HEK293 (cell line): ENCODE measurements at regions not wholly inside any gene's neighbourhood (a gene's known extent, or its start where the extent isn't known, plus 50 kb on each side); places are given as distances from the start of the nearest gene placed in this dataset.

Experiments used
- KLF9 ChIP-seq: fragments of 450-650 bp; formaldehyde crosslinking; IDR thresholded peaks from 2 replicates; pipeline ENCODE4 v1.5.1; 2016; ENCODE audit warnings: missing biosample characterization, missing genetic modification characterization, low read depth
- SCRT1 ChIP-seq: fragments of 450-650 bp; formaldehyde crosslinking; IDR thresholded peaks from 2 replicates; pipeline ENCODE4 v1.5.1; 2016; ENCODE audit warnings: missing biosample characterization, missing genetic modification characterization, borderline replicate concordance
- ZBTB21 ChIP-seq: fragments of 450-650 bp; formaldehyde crosslinking; IDR thresholded peaks from 2 replicates; pipeline ENCODE4 v1.5.1; 2017; ENCODE audit warnings: missing biosample characterization, missing genetic modification characterization
- ZNF16 ChIP-seq: fragments of 450-650 bp; formaldehyde crosslinking; IDR thresholded peaks from 2 replicates; pipeline ENCODE4 v1.5.1; 2016; ENCODE audit warnings: low read depth, missing biosample characterization, missing genetic modification characterization
- ZNF175 ChIP-seq: fragments of 450-650 bp; formaldehyde crosslinking; IDR thresholded peaks from 2 replicates; pipeline ENCODE4 v1.5.1; 2016; ENCODE audit warnings: missing biosample characterization, missing genetic modification characterization
- ZNF239 ChIP-seq: fragments of 450-650 bp; formaldehyde crosslinking; IDR thresholded peaks from 2 replicates; pipeline ENCODE4 v1.5.1; 2016; ENCODE audit warnings: missing biosample characterization, missing genetic modification characterization
- ZNF248 ChIP-seq: fragments of 450-650 bp; formaldehyde crosslinking; IDR thresholded peaks from 2 replicates; pipeline ENCODE4 v1.5.1; 2017; ENCODE audit warnings: missing biosample characterization, missing genetic modification characterization
- ZNF274 ChIP-seq, 2 experiments: fragments of 200-500 bp in 1 of 2; fragments of 450-650 bp in 1 of 2; sonication (Bioruptor generic) in 1 of 2; formaldehyde crosslinking in 1 of 2; IDR thresholded peaks; 2 replicates each; pipeline versions ENCODE4 v1.5.1 to v1.6.1; 2014 to 2016; ENCODE audit warnings: borderline replicate concordance in 1 of 2, inconsistent platforms in 1 of 2, low read length in 1 of 2, missing biosample characterization in 1 of 2, missing genetic modification characterization in 1 of 2
- ZNF280C ChIP-seq: fragments of 450-650 bp; formaldehyde crosslinking; IDR thresholded peaks from 2 replicates; pipeline ENCODE4 v1.5.1; 2016; ENCODE audit warnings: missing biosample characterization, missing genetic modification characterization
- ZNF473 ChIP-seq: fragments of 450-650 bp; formaldehyde crosslinking; IDR thresholded peaks from 2 replicates; pipeline ENCODE4 v1.5.1; 2017; ENCODE audit warnings: missing biosample characterization, missing genetic modification characterization
- ZNF544 ChIP-seq: fragments of 450-650 bp; formaldehyde crosslinking; IDR thresholded peaks from 2 replicates; pipeline ENCODE4 v1.5.0; 2017; ENCODE audit warnings: missing biosample characterization, missing genetic modification characterization
- ZNF571 ChIP-seq: fragments of 450-650 bp; formaldehyde crosslinking; IDR thresholded peaks from 2 replicates; pipeline ENCODE4 v1.5.0; 2017; ENCODE audit warnings: missing biosample characterization, missing genetic modification characterization
- ZNF658 ChIP-seq: fragments of 450-650 bp; formaldehyde crosslinking; IDR thresholded peaks from 2 replicates; pipeline ENCODE4; 2016; ENCODE audit warnings: missing biosample characterization, missing genetic modification characterization
- ZNF677 ChIP-seq: fragments of 450-650 bp; IDR thresholded peaks from 2 replicates; pipeline ENCODE4 v1.5.0; 2018; ENCODE audit warnings: missing biosample characterization, mild to moderate bottlenecking, missing genetic modification characterization, moderate library complexity
- ZNF704 ChIP-seq: fragments of 450-650 bp; formaldehyde crosslinking; IDR thresholded peaks from 2 replicates; pipeline ENCODE4 v1.5.1; 2016; ENCODE audit warnings: missing biosample characterization, missing genetic modification characterization
- ZNF707 ChIP-seq: fragments of 450-650 bp; formaldehyde crosslinking; IDR thresholded peaks from 2 replicates; pipeline ENCODE4 v1.5.1; 2016; ENCODE audit warnings: missing biosample characterization, missing genetic modification characterization
- ZNF768 ChIP-seq: fragments of 450-650 bp; formaldehyde crosslinking; IDR thresholded peaks from 2 replicates; pipeline ENCODE4 v1.5.1; 2018; ENCODE audit warnings: missing biosample characterization, mild to moderate bottlenecking, missing genetic modification characterization
- ZNF776 ChIP-seq: fragments of 450-650 bp; formaldehyde crosslinking; IDR thresholded peaks from 2 replicates; pipeline ENCODE4 v1.5.0; 2017; ENCODE audit warnings: missing biosample characterization, missing genetic modification characterization, borderline replicate concordance
- ZNF785 ChIP-seq: fragments of 450-650 bp; formaldehyde crosslinking; IDR thresholded peaks from 2 replicates; pipeline ENCODE4 v1.5.1; 2016; ENCODE audit warnings: missing biosample characterization, missing genetic modification characterization
- TF ChIP-seq, protein P1 (sequence below): fragments of 450-650 bp; formaldehyde crosslinking; IDR thresholded peaks from 2 replicates; pipeline ENCODE4 v1.5.1; 2017; ENCODE audit warnings: missing biosample characterization, missing genetic modification characterization
- TF ChIP-seq, protein P2 (sequence below): fragments of 450-650 bp; formaldehyde crosslinking; IDR thresholded peaks from 2 replicates; pipeline ENCODE4 v1.5.1; 2016; ENCODE audit warnings: missing biosample characterization, missing genetic modification characterization
- TF ChIP-seq, protein P3 (sequence below): fragments of 450-650 bp; formaldehyde crosslinking; optimal IDR thresholded peaks from 2 replicates; pipeline ENCODE3; 2016; ENCODE audit warnings: missing biosample characterization, mild to moderate bottlenecking, missing genetic modification characterization

GRCh38 chr19:30701178-30701577, 329.0 kb downstream of the ZNF536 start (continued):
- TF ChIP-seq ZNF658 (tag by site-specific recombination) (0 out of 2 replicates have a peak, but pooled peaks have one; percentile 21), ZNF704 (tag by site-specific recombination) (peak; percentile 73; the same call in 1 of the 2 replicates), ZNF175 (tag by site-specific recombination) (peak; percentile 79; the same call in 1 of the 2 replicates), SCRT1 (peak; percentile 59; the same call in 1 of the 2 replicates), ZNF473 (tag by site-specific recombination) (peak; percentile 89; the same call in 1 of the 2 replicates), ZNF16 (tag by site-specific recombination) (no peak; the same call in 1 of the 2 replicates), ZNF776 (peak; percentile 88; the same call in 1 of the 2 replicates), ZNF544 (tag by site-specific recombination) (peak; percentile 66; the same call in 1 of the 2 replicates), ZNF571 (tag by site-specific recombination) (peak; percentile 95; the same call in 1 of the 2 replicates), ZNF768 (tag by site-specific recombination) (no peak), ZNF248 (tag by site-specific recombination) (0 out of 2 replicates have a peak, but pooled peaks have one; percentile 48), ZNF274 (IDR thresholded peaks at IDR 0.05; ENCODE audit: low read length) (no peak), ZNF274 (tag by site-specific recombination; IDR thresholded peaks at IDR 0.05; ENCODE audit: borderline replicate concordance) (peak; percentile 80; the same call in 1 of the 2 replicates), ZBTB21 (tag by site-specific recombination) (no peak), ZNF785 (peak; percentile 87; the same call in 1 of the 2 replicates), ZNF707 (tag by site-specific recombination) (peak; percentile 43; the same call in 1 of the 2 replicates), ZNF239 (tag by site-specific recombination) (peak; percentile 56; the same call in 1 of the 2 replicates), KLF9 (peak; percentile 45; the same call in 1 of the 2 replicates), ZNF677 (tag by site-specific recombination) (no peak), ZNF280C (tag by site-specific recombination) (0 out of 2 replicates have a peak, but pooled peaks have one; percentile 34)
- TF ChIP-seq, protein P1, sequence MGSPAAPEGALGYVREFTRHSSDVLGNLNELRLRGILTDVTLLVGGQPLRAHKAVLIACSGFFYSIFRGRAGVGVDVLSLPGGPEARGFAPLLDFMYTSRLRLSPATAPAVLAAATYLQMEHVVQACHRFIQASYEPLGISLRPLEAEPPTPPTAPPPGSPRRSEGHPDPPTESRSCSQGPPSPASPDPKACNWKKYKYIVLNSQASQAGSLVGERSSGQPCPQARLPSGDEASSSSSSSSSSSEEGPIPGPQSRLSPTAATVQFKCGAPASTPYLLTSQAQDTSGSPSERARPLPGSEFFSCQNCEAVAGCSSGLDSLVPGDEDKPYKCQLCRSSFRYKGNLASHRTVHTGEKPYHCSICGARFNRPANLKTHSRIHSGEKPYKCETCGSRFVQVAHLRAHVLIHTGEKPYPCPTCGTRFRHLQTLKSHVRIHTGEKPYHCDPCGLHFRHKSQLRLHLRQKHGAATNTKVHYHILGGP: peak; percentile 55; the same call in 1 of the 2 replicates
- TF ChIP-seq, protein P2, sequence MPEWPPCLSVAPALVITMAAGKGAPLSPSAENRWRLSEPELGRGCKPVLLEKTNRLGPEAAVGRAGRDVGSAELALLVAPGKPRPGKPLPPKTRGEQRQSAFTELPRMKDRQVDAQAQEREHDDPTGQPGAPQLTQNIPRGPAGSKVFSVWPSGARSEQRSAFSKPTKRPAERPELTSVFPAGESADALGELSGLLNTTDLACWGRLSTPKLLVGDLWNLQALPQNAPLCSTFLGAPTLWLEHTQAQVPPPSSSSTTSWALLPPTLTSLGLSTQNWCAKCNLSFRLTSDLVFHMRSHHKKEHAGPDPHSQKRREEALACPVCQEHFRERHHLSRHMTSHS (tag by site-specific recombination): peak; percentile 54; the same call in 1 of the 2 replicates
- TF ChIP-seq, protein P3, sequence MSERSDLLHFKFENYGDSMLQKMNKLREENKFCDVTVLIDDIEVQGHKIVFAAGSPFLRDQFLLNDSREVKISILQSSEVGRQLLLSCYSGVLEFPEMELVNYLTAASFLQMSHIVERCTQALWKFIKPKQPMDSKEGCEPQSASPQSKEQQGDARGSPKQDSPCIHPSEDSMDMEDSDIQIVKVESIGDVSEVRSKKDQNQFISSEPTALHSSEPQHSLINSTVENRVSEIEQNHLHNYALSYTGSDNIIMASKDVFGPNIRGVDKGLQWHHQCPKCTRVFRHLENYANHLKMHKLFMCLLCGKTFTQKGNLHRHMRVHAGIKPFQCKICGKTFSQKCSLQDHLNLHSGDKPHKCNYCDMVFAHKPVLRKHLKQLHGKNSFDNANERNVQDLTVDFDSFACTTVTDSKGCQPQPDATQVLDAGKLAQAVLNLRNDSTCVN (tag by site-specific recombination): no peak
